ENCODE measurements at regions not wholly inside any gene's neighbourhood (a gene's known extent, or its start where the extent isn't known, plus 50 kb on each side); places are given as distances from the start of the nearest gene placed in this dataset.

GRCh38 chr5:166431456-166431855 is 1860.0 kb upstream of the WWC1 start:
- TF ChIP-seq CTCF (optimal IDR thresholded peaks at IDR 0.05 in 1 of 3, IDR thresholded peaks at IDR 0.05 in 1 of 3, conservative IDR thresholded peaks at IDR 0.05 in 1 of 3; ENCODE audit: extremely low read depth in 1 of 3, insufficient read depth in 2 of 3, low read length in 3 of 3): no peak
- no peak for TF ChIP-seq EZH2 (IDR thresholded peaks at IDR 0.05; ENCODE audit: low read length)

All from keratinocyte (primary cell).